K562 (cell line): ENCODE measurements at regions not wholly inside any gene's neighbourhood (a gene's known extent, or its start where the extent isn't known, plus 50 kb on each side); places are given as distances from the start of the nearest gene placed in this dataset.
A peak's percentile ranks its signal among the peaks of the same experiment; 100 is the strongest.

ENCODE experiments used
- BHLHE40 ChIP-seq: IDR thresholded peaks from 2 replicates; pipeline ENCODE4 v1.6.1; 2011; ENCODE audit warnings: low read length, improper control_type of control experiment
- CAMTA2 ChIP-seq: fragments of 250-450 bp; sonication (Bioruptor Pico); conservative IDR thresholded peaks from 2 replicates; pipeline ENCODE4 v1.5.1; 2022
- ETV6 ChIP-seq, 3 experiments: fragments of 150-350 bp in 1 of 3; sonication (generic) in 1 of 3; formaldehyde crosslinking in 1 of 3; IDR thresholded peaks; 2 replicates each; pipeline versions ENCODE4 v1.6.1 to v1.8.0; 2014 to 2022; ENCODE audit warnings: borderline replicate concordance in 2 of 3, low read depth in 2 of 3, antibody characterized with exemption in 1 of 3, low read length in 1 of 3, mild to moderate bottlenecking in 1 of 3, missing genetic modification reagents in 1 of 3
- GTF2F1 ChIP-seq: IDR thresholded peaks from 2 replicates; pipeline ENCODE4 v1.6.1; 2011; ENCODE audit warnings: low read depth, low read length, improper control_type of control experiment
- KLF1 ChIP-seq: fragments of 450-650 bp; IDR thresholded peaks from 2 replicates; pipeline ENCODE4 v1.6.1; 2016; ENCODE audit warnings: missing genetic modification characterization, missing compliant biosample characterization
- MED1 ChIP-seq: sonication (generic); formaldehyde crosslinking; IDR thresholded peaks from 2 replicates; pipeline ENCODE4 v1.8.1; 2023; ENCODE audit warnings: missing genetic modification reagents, borderline replicate concordance
- NR2C2 ChIP-seq, 2 experiments: fragments of 200-800 bp in 1 of 2; sonication (Bioruptor generic) in 1 of 2; sonication (generic) in 1 of 2; formaldehyde crosslinking in 1 of 2; IDR thresholded peaks; 2 replicates each; pipeline versions ENCODE4 v1.6.1 to v1.8.0; 2016 to 2022; ENCODE audit warnings: mild to moderate bottlenecking in 1 of 2, missing compliant biosample characterization in 1 of 2, missing genetic modification characterization in 1 of 2, missing genetic modification reagents in 1 of 2
- POLR3A ChIP-seq: IDR thresholded peaks from 2 replicates; pipeline ENCODE4 v1.6.1; 2011; ENCODE audit warnings: borderline replicate concordance, mild to moderate bottlenecking, moderate library complexity; ENCODE audit not compliant: insufficient read length, insufficient read depth; ENCODE audit errors: extremely low read depth
- SOX6 ChIP-seq: fragments of 450-650 bp; IDR thresholded peaks from 2 replicates; pipeline ENCODE4 v1.6.1; 2014; ENCODE audit warnings: mild to moderate bottlenecking
- SRF ChIP-seq, 2 experiments: fragments of 250-450, 450-650 bp in 1 of 2; sonication (Bioruptor Pico) in 1 of 2; sonication (generic) in 1 of 2; formaldehyde crosslinking; IDR thresholded peaks; 2 replicates each; pipeline versions ENCODE4 v1.5.0 to v1.5.1; 2020 to 2022; ENCODE audit warnings: mild to moderate bottlenecking in 1 of 2, missing genetic modification reagents in 1 of 2
- TAL1 ChIP-seq: fragments of 450-650 bp; IDR thresholded peaks from 2 replicates; pipeline ENCODE4 v1.6.1; 2016; ENCODE audit warnings: mild to moderate bottlenecking
- TCF3 ChIP-seq: sonication (generic); formaldehyde crosslinking; IDR thresholded peaks from 2 replicates; pipeline ENCODE4 v1.4.0; 2020; ENCODE audit warnings: mild to moderate bottlenecking, missing genetic modification reagents
- TCF7L2 ChIP-seq: fragments of 150-350 bp; IDR thresholded peaks from 2 replicates; pipeline ENCODE4 v1.6.1; 2016; ENCODE audit warnings: low read depth, mild to moderate bottlenecking, low read length, moderate library complexity
- ZBED1 ChIP-seq: IDR thresholded peaks from 2 replicates; pipeline ENCODE4 v1.6.1; 2014
- ZNF124 ChIP-seq: sonication (generic); formaldehyde crosslinking; IDR thresholded peaks from 2 replicates; pipeline ENCODE4 v1.8.1; 2022; ENCODE audit warnings: missing genetic modification reagents
- ZNF217 ChIP-seq: sonication (generic); formaldehyde crosslinking; IDR thresholded peaks from 2 replicates; pipeline ENCODE4 v1.8.0; 2022; ENCODE audit warnings: mild to moderate bottlenecking, missing genetic modification reagents
- TF ChIP-seq, protein P1 (sequence below): fragments of 250-450 bp; sonication (Bioruptor Pico); IDR thresholded peaks from 2 replicates; pipeline ENCODE4 v1.8.0; 2021; ENCODE audit warnings: mild to moderate bottlenecking, moderate library complexity
- TF ChIP-seq, protein P2 (sequence below): fragments of 250-450 bp; sonication (Bioruptor Pico); IDR thresholded peaks from 2 replicates; pipeline ENCODE4 v1.5.0; 2021
- TF ChIP-seq, protein P3 (sequence below): fragments of 450-650 bp; formaldehyde crosslinking; IDR thresholded peaks from 2 replicates; pipeline ENCODE4 v1.4.0; 2020; ENCODE audit warnings: mild to moderate bottlenecking

- 0 out of 2 replicates have a peak, but pooled peaks have one; percentile 54 for TF ChIP-seq CAMTA2
- no peak for TF ChIP-seq ZNF124 (CRISPR knock-in tag)
- no peak for TF ChIP-seq POLR3A
- TF ChIP-seq ETV6 (IDR thresholded peaks at IDR 0.05; ENCODE audit: borderline replicate concordance in 1 of 2, low read depth in 2 of 2, low read length in 1 of 2): no peak; a peak in 1 of 4 replicates
- peak; percentile 94 for TF ChIP-seq ETV6 (CRISPR knock-in tag; IDR thresholded peaks at IDR 0.05; ENCODE audit: borderline replicate concordance)
- TF ChIP-seq SOX6: peak; percentile 91
- peak; percentile 79 for TF ChIP-seq NR2C2 (CRISPR knock-in tag; IDR thresholded peaks at IDR 0.05)
- no peak for TF ChIP-seq NR2C2 (tag; IDR thresholded peaks at IDR 0.05)
- TF ChIP-seq TAL1: no peak
- TF ChIP-seq MED1: peak; percentile 95; the same call in 1 of the 2 replicates
- TF ChIP-seq, protein P1, sequence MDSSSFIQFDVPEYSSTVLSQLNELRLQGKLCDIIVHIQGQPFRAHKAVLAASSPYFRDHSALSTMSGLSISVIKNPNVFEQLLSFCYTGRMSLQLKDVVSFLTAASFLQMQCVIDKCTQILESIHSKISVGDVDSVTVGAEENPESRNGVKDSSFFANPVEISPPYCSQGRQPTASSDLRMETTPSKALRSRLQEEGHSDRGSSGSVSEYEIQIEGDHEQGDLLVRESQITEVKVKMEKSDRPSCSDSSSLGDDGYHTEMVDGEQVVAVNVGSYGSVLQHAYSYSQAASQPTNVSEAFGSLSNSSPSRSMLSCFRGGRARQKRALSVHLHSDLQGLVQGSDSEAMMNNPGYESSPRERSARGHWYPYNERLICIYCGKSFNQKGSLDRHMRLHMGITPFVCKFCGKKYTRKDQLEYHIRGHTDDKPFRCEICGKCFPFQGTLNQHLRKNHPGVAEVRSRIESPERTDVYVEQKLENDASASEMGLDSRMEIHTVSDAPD (CRISPR knock-in tag): no peak
- no peak for TF ChIP-seq ZNF217
- TF ChIP-seq KLF1 (tag): peak; percentile 93
- TF ChIP-seq GTF2F1: peak; percentile 98
- no peak for TF ChIP-seq TCF7L2
- TF ChIP-seq, protein P2, sequence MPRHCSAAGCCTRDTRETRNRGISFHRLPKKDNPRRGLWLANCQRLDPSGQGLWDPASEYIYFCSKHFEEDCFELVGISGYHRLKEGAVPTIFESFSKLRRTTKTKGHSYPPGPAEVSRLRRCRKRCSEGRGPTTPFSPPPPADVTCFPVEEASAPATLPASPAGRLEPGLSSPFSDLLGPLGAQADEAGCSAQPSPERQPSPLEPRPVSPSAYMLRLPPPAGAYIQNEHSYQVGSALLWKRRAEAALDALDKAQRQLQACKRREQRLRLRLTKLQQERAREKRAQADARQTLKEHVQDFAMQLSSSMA (CRISPR knock-in tag): peak; percentile 68; the same call in 1 of the 2 replicates
- peak in 1 of 2 experiments; percentile 22; a peak in 1 of 4 replicates for TF ChIP-seq SRF (CRISPR knock-in tag; IDR thresholded peaks at IDR 0.05)
- TF ChIP-seq BHLHE40: peak; percentile 100
- peak; percentile 85; the same call in 1 of the 2 replicates for TF ChIP-seq ZBED1
- TF ChIP-seq, protein P3, sequence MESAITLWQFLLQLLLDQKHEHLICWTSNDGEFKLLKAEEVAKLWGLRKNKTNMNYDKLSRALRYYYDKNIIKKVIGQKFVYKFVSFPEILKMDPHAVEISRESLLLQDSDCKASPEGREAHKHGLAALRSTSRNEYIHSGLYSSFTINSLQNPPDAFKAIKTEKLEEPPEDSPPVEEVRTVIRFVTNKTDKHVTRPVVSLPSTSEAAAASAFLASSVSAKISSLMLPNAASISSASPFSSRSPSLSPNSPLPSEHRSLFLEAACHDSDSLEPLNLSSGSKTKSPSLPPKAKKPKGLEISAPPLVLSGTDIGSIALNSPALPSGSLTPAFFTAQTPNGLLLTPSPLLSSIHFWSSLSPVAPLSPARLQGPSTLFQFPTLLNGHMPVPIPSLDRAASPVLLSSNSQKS (CRISPR knock-in tag): no peak
- peak; percentile 21; the same call in 1 of the 2 replicates for TF ChIP-seq TCF3 (CRISPR knock-in tag)
Observed at GRCh38 chr6:26216886-26217713, 129.9 kb downstream of the HFE start (continued).
